ENCODE measurements at regions not wholly inside any gene's neighbourhood (a gene's known extent, or its start where the extent isn't known, plus 50 kb on each side); places are given as distances from the start of the nearest gene placed in this dataset.

DNA sequence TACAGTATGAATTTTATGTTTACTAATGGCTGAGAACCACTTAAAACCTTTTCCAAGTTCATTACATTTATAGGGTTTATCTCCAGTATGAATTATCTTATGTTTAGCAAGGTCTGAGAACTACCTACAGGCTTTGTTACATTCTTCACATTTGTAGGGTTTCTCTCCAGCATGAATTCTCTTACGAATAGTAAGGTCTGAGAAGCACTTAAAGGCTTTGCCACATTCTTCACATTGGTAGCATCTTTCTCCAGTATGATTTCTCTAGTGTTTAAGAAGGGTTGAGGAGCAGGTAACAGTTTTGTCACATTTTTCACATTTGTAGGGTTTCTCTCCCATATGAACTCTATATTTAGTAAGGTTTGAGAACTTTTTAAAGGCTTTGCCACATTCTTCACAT, 1127.4 kb downstream of the EFNA5 start:
- Histone ChIP-seq H3K27ac (no peak overlapping the region), H3K4me3 (no peak overlapping the region)
- no peak for DNase-seq (ENCODE audit: low spot score)
- TF ChIP-seq, protein P1, sequence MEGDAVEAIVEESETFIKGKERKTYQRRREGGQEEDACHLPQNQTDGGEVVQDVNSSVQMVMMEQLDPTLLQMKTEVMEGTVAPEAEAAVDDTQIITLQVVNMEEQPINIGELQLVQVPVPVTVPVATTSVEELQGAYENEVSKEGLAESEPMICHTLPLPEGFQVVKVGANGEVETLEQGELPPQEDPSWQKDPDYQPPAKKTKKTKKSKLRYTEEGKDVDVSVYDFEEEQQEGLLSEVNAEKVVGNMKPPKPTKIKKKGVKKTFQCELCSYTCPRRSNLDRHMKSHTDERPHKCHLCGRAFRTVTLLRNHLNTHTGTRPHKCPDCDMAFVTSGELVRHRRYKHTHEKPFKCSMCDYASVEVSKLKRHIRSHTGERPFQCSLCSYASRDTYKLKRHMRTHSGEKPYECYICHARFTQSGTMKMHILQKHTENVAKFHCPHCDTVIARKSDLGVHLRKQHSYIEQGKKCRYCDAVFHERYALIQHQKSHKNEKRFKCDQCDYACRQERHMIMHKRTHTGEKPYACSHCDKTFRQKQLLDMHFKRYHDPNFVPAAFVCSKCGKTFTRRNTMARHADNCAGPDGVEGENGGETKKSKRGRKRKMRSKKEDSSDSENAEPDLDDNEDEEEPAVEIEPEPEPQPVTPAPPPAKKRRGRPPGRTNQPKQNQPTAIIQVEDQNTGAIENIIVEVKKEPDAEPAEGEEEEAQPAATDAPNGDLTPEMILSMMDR (IDR thresholded peaks at IDR 0.05) = no peak

DNA sequence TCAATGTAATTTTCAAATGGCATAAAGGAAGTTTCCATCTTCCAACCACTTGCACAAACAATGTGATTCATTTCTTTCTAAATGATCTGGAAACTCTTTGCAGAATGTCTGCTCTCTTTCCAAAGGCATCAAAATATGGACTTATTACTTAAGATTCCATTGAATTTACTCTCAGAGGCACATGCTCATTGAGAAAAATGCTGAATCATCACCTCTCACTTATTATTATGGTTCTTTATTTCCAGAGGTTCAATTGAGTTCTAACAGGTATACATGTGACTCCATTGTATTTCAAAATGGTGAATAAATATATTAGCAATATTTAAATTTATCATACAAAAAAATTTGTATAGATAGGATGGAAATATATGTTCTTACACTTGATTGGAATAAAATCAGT, 1140.6 kb downstream of the EFNA5 start:
- TF ChIP-seq, protein P1 (IDR thresholded peaks at IDR 0.05) = no peak
- Histone ChIP-seq H3K27ac (no peak overlapping the region), H3K4me3 (no peak overlapping the region)
- no peak for DNase-seq (ENCODE audit: low spot score)

- no peak for DNase-seq (ENCODE audit: low spot score)
- Histone ChIP-seq H3K27ac (no peak overlapping the region), H3K4me3 (no peak overlapping the region)
- TF ChIP-seq, protein P1 (IDR thresholded peaks at IDR 0.05) = no peak
Observed at GRCh38 chr5:106525438-106525837, 1145.3 kb downstream of the EFNA5 start.

DNA sequence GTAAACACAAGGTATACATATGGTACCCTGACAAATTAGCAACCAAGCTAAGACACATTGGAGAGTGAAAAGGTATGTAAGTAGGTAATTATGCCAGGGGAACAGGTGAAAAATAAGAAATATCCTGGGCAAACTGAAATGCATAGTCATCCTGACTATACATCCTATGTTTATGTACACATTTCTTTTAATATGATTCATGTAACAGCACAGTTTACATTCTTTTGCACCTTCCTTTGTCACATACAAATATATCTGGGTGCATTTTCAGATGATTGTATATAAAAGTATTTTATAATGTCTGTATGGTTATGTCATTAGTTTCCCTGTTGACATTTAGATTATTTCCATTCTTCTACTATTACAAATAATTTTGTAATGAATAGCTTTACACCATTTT, 1146.9 kb downstream of the EFNA5 start:
- H3K4me3 ChIP-seq = no peak overlapping the region
- no peak overlapping the region for H3K27ac ChIP-seq
- TF ChIP-seq, protein P1 (IDR thresholded peaks at IDR 0.05) = no peak
- no peak for DNase-seq (ENCODE audit: low spot score)

GRCh38 chr5:106522296-106522695, 1148.4 kb downstream of the EFNA5 start:
- TF ChIP-seq, protein P1 (IDR thresholded peaks at IDR 0.05) = no peak
- DNase-seq (ENCODE audit: low spot score) = no peak
- H3K27ac ChIP-seq = no peak overlapping the region
- H3K4me3 ChIP-seq = no peak overlapping the region

- no peak overlapping the region for H3K27ac ChIP-seq
- no peak for DNase-seq (ENCODE audit: low spot score)
- no peak overlapping the region for H3K4me3 ChIP-seq
- TF ChIP-seq, protein P1 (IDR thresholded peaks at IDR 0.05) = no peak
Observed at GRCh38 chr5:106521701-106522100, 1149.0 kb downstream of the EFNA5 start.

GRCh38 chr5:106510321-106510720, 1160.4 kb downstream of the EFNA5 start:
- H3K27ac ChIP-seq = no peak overlapping the region
- TF ChIP-seq, protein P1 (IDR thresholded peaks at IDR 0.05) = no peak
- H3K4me3 ChIP-seq = no peak overlapping the region
- DNase-seq (ENCODE audit: low spot score) = no peak
